OCI-LY3 (cell line): ENCODE measurements at regions not wholly inside any gene's neighbourhood (a gene's known extent, or its start where the extent isn't known, plus 50 kb on each side); places are given as distances from the start of the nearest gene placed in this dataset.

Experiments
- H2AFZ ChIP-seq: fragments of 200-600, 300-600 bp; shearing (Covaris generic); 2 replicates; pipeline ENCODE4 v1.6.0; 2014; ENCODE audit warnings: antibody characterized with exemption, low read depth, low read length
- H3K27ac ChIP-seq: fragments of 200-600, 300-600 bp; sonication (generic); 2 replicates; pipeline ENCODE4 v1.5.1; 2014; ENCODE audit warnings: mild to moderate bottlenecking, low read length, moderate library complexity, mixed read lengths
- H3K27me3 ChIP-seq: fragments of 200-600, 300-600 bp; sonication (generic); 2 replicates; pipeline ENCODE4 v1.6.1; 2014; ENCODE audit warnings: low read depth, low read length, mixed read lengths
- H3K36me3 ChIP-seq: fragments of 200-600, 300-600 bp; sonication (generic); replicated peaks from 2 replicates; pipeline ENCODE3; 2014; ENCODE audit warnings: low read depth, low read length, mixed read lengths
- H3K4me1 ChIP-seq: fragments of 300-600, 200-600 bp; sonication (generic); 2 replicates; pipeline ENCODE4 v1.6.1; 2014; ENCODE audit warnings: low read length, mixed read lengths
- H3K4me2 ChIP-seq: fragments of 200-600, 300-600 bp; sonication (generic); 2 replicates; pipeline ENCODE4 v1.6.1; 2014; ENCODE audit warnings: low read length, mixed read lengths
- H3K4me3 ChIP-seq: fragments of 300-600, 200-600 bp; sonication (generic); 2 replicates; pipeline ENCODE4 v1.5.1; 2014; ENCODE audit warnings: antibody characterized with exemption, mild to moderate bottlenecking, low read length, moderate library complexity
- H3K79me2 ChIP-seq: fragments of 300-600, 200-600 bp; shearing (Covaris generic); 2 replicates; pipeline ENCODE4 v1.6.1; 2014; ENCODE audit warnings: mild to moderate bottlenecking, low read length, mixed read lengths
- H3K9ac ChIP-seq: fragments of 300-600, 200-600 bp; shearing (Covaris generic); 2 replicates; pipeline ENCODE4 v1.6.0; 2014; ENCODE audit warnings: mild to moderate bottlenecking, low read length, moderate library complexity
- H3K9me3 ChIP-seq: fragments of 200-600, 300-600 bp; shearing (Covaris generic); 2 replicates; pipeline ENCODE4 v1.6.1; 2014; ENCODE audit warnings: low read length, mixed read lengths; ENCODE audit not compliant: insufficient read depth
- H4K20me1 ChIP-seq: fragments of 200-600, 300-600 bp; sonication (generic); 2 replicates; pipeline ENCODE4 v1.6.1; 2016; ENCODE audit warnings: low read length, mixed read lengths; ENCODE audit not compliant: insufficient read depth
- CTCF ChIP-seq: fragments of 200-600, 300-600 bp; sonication (generic); IDR thresholded peaks from 2 replicates; pipeline ENCODE4 v1.5.1; 2014; ENCODE audit warnings: antibody characterized with exemption, low read length, low read depth
- EZH2phosphoT487 ChIP-seq: fragments of 200-600 bp; shearing (Covaris generic); IDR thresholded peaks from 2 replicates; pipeline ENCODE4 v1.6.1; 2018; ENCODE audit warnings: antibody characterized with exemption, mixed run types, low read depth

GRCh38 chr10:10712155-10712704 lies 305.4 kb upstream of the CELF2 start:
- Histone ChIP-seq H3K4me1 (no peaks in the 10 kb centered on the region), H3K9ac (no peak overlapping the region), H3K4me3 (no peak overlapping the region), H3K4me2 (no peak overlapping the region), H3K36me3 (no peaks in the 10 kb centered on the region), H3K27ac (no peak overlapping the region), H2AFZ (no peak overlapping the region), H3K27me3 (no peaks in the 10 kb centered on the region), H3K9me3 (no peaks in the 10 kb centered on the region), H4K20me1 (no peaks in the 10 kb centered on the region), H3K79me2 (no peaks in the 10 kb centered on the region)
- TF ChIP-seq EZH2phosphoT487 (no peak), CTCF (no peak)

GRCh38 chr10:10714327-10714726 lies 303.3 kb upstream of the CELF2 start:
- Histone ChIP-seq H2AFZ (no peak overlapping the region), H3K9me3 (no peaks in the 10 kb centered on the region), H4K20me1 (no peaks in the 10 kb centered on the region), H3K4me1 (no peaks in the 10 kb centered on the region), H3K36me3 (no peaks in the 10 kb centered on the region), H3K79me2 (no peaks in the 10 kb centered on the region), H3K27ac (no peak overlapping the region), H3K4me3 (no peak overlapping the region), H3K9ac (no peak overlapping the region), H3K27me3 (no peaks in the 10 kb centered on the region), H3K4me2 (no peak overlapping the region)
- TF ChIP-seq CTCF (no peak), EZH2phosphoT487 (no peak)

GRCh38 chr10:10716972-10717371 lies 300.7 kb upstream of the CELF2 start:
- H2AFZ ChIP-seq: no peak overlapping the region
- no peaks in the 10 kb centered on the region for H3K27me3 ChIP-seq
- no peaks in the 10 kb centered on the region for H3K4me1 ChIP-seq
- no peak overlapping the region for H3K4me3 ChIP-seq
- no peak overlapping the region for H3K4me2 ChIP-seq
- H3K79me2 ChIP-seq: no peaks in the 10 kb centered on the region
- no peaks in the 10 kb centered on the region for H4K20me1 ChIP-seq
- no peak overlapping the region for H3K9ac ChIP-seq
- no peak overlapping the region for H3K27ac ChIP-seq
- TF ChIP-seq CTCF: no peak
- TF ChIP-seq EZH2phosphoT487: no peak
- no peaks in the 10 kb centered on the region for H3K36me3 ChIP-seq
- no peaks in the 10 kb centered on the region for H3K9me3 ChIP-seq

GRCh38 chr10:10722422-10722821 lies 295.2 kb upstream of the CELF2 start:
- no peaks in the 10 kb centered on the region for H3K4me1 ChIP-seq
- no peak overlapping the region for H3K27ac ChIP-seq
- H2AFZ ChIP-seq: no peak overlapping the region
- H3K9ac ChIP-seq: no peak overlapping the region
- H3K4me2 ChIP-seq: no peak overlapping the region
- H3K4me3 ChIP-seq: no peak overlapping the region
- H4K20me1 ChIP-seq: no peaks in the 10 kb centered on the region
- TF ChIP-seq EZH2phosphoT487: no peak
- no peak for TF ChIP-seq CTCF
- H3K79me2 ChIP-seq: no peaks in the 10 kb centered on the region
- H3K36me3 ChIP-seq: no peaks in the 10 kb centered on the region
- no peaks in the 10 kb centered on the region for H3K27me3 ChIP-seq
- H3K9me3 ChIP-seq: no peaks in the 10 kb centered on the region
